ENCODE measurements at regions not wholly inside any gene's neighbourhood (a gene's known extent, or its start where the extent isn't known, plus 50 kb on each side); places are given as distances from the start of the nearest gene placed in this dataset.

GRCh38 chr2:120797421-120798221 is 62.0 kb downstream of the GLI2 start:
- Histone ChIP-seq H3K27me3 (replicated peaks; ENCODE audit: control insufficient read depth, insufficient read depth, low read length) (no peaks in the 10 kb centered on the region; the same call in 1 of the 2 replicates), H3K36me3 (ENCODE audit: control insufficient read depth, insufficient read depth, low read length) (no peaks in the 10 kb centered on the region), H3K4me3 (replicated peaks; ENCODE audit: low read depth, low read length) (no peak overlapping the region)
- no peak for TF ChIP-seq CTCF (IDR thresholded peaks at IDR 0.05; ENCODE audit: insufficient read depth, low read length, poor library complexity, severe bottlenecking)
- no peak for DNase-seq (ENCODE audit: extremely low read depth, insufficient read length)

- Histone ChIP-seq H3K36me3 (ENCODE audit: control insufficient read depth, insufficient read depth, low read length) (no peaks in the 10 kb centered on the region), H3K4me3 (replicated peaks; ENCODE audit: low read depth, low read length) (no peak overlapping the region), H3K27me3 (replicated peaks; ENCODE audit: control insufficient read depth, insufficient read depth, low read length) (no peaks in the 10 kb centered on the region; the same call in 1 of the 2 replicates)
- no peak for DNase-seq (ENCODE audit: extremely low read depth, insufficient read length)
- no peak for TF ChIP-seq CTCF (IDR thresholded peaks at IDR 0.05; ENCODE audit: insufficient read depth, low read length, poor library complexity, severe bottlenecking)
Observed at GRCh38 chr2:120798567-120799247, 63.0 kb downstream of the GLI2 start.

GRCh38 chr2:120802158-120802557 is 66.5 kb downstream of the GLI2 start:
- no peak for TF ChIP-seq CTCF (IDR thresholded peaks at IDR 0.05; ENCODE audit: insufficient read depth, low read length, poor library complexity, severe bottlenecking)
- Histone ChIP-seq H3K36me3 (ENCODE audit: control insufficient read depth, insufficient read depth, low read length) (no peaks in the 10 kb centered on the region), H3K4me3 (replicated peaks; ENCODE audit: low read depth, low read length) (no peak overlapping the region), H3K27me3 (replicated peaks; ENCODE audit: control insufficient read depth, insufficient read depth, low read length) (peaks cover 2% of the 10 kb centered on the region; the same call in 1 of the 2 replicates)
- no peak for DNase-seq (ENCODE audit: extremely low read depth, insufficient read length)

- Histone ChIP-seq H3K36me3 (ENCODE audit: control insufficient read depth, insufficient read depth, low read length) (no peaks in the 10 kb centered on the region), H3K4me3 (replicated peaks; ENCODE audit: low read depth, low read length) (no peak overlapping the region), H3K27me3 (replicated peaks; ENCODE audit: control insufficient read depth, insufficient read depth, low read length) (peaks cover 2% of the 10 kb centered on the region; the same call in 1 of the 2 replicates)
- DNase-seq (ENCODE audit: extremely low read depth, insufficient read length) = no peak
- no peak for TF ChIP-seq CTCF (IDR thresholded peaks at IDR 0.05; ENCODE audit: insufficient read depth, low read length, poor library complexity, severe bottlenecking)
Observed at GRCh38 chr2:120802867-120803484, 67.3 kb downstream of the GLI2 start.

- DNase-seq (ENCODE audit: extremely low read depth, insufficient read length) = no peak
- Histone ChIP-seq H3K4me3 (replicated peaks; ENCODE audit: low read depth, low read length) (no peak overlapping the region), H3K27me3 (replicated peaks; ENCODE audit: control insufficient read depth, insufficient read depth, low read length) (peaks cover 2% of the 10 kb centered on the region; the same call in 1 of the 2 replicates), H3K36me3 (ENCODE audit: control insufficient read depth, insufficient read depth, low read length) (no peaks in the 10 kb centered on the region)
- TF ChIP-seq CTCF (IDR thresholded peaks at IDR 0.05; ENCODE audit: insufficient read depth, low read length, poor library complexity, severe bottlenecking) = no peak
Observed at GRCh38 chr2:120803764-120804335, 68.2 kb downstream of the GLI2 start.

Data from GM06990 (cell line).